ENCODE measurements at regions not wholly inside any gene's neighbourhood (a gene's known extent, or its start where the extent isn't known, plus 50 kb on each side); places are given as distances from the start of the nearest gene placed in this dataset.
A peak's percentile ranks its signal among the peaks of the same experiment; 100 is the strongest.

- in situ Hi-C loops (cut with MboI; ENCODE audit: low sequenced_read_pairs), result no loop called here
- no peaks in the 10 kb centered on the region for H3K36me3 ChIP-seq (replicated peaks)
- DNase-seq (ENCODE audit: low spot score in 2 of 2), result no peak
- no peaks in the 10 kb centered on the region for H3K9me3 ChIP-seq
- H3K4me3 ChIP-seq, result no peak overlapping the region
- H3K4me1 ChIP-seq, result no peaks in the 10 kb centered on the region
- H3K27me3 ChIP-seq (ENCODE audit: low read depth), result no peaks in the 10 kb centered on the region
These were observed 123.6 kb downstream of the PDHA2 start for GRCh38 chr4:95963456-95963855.

GRCh38 chr4:95979961-95980876 is 140.3 kb downstream of the PDHA2 start:
- Histone ChIP-seq H3K27me3 (ENCODE audit: low read depth) (no peaks in the 10 kb centered on the region), H3K4me3 (no peak overlapping the region), H3K4me1 (no peaks in the 10 kb centered on the region), H3K36me3 (replicated peaks) (no peaks in the 10 kb centered on the region), H3K9me3 (no peaks in the 10 kb centered on the region)
- in situ Hi-C loops (cut with MboI; ENCODE audit: low sequenced_read_pairs), result no loop called here
- no peak for DNase-seq (ENCODE audit: low spot score in 2 of 2)

GRCh38 chr4:95980877-95981360 is 141.0 kb downstream of the PDHA2 start:
- in situ Hi-C loops (cut with MboI; ENCODE audit: low sequenced_read_pairs), result no loop called here
- Histone ChIP-seq H3K4me1 (no peaks in the 10 kb centered on the region), H3K4me3 (no peak overlapping the region), H3K9me3 (no peaks in the 10 kb centered on the region), H3K27me3 (ENCODE audit: low read depth) (no peaks in the 10 kb centered on the region), H3K36me3 (replicated peaks) (no peaks in the 10 kb centered on the region)
- DNase-seq (ENCODE audit: low spot score in 2 of 2), result no peak

- no peak for DNase-seq (ENCODE audit: low spot score in 2 of 2)
- Histone ChIP-seq H3K4me1 (no peaks in the 10 kb centered on the region), H3K27me3 (ENCODE audit: low read depth) (no peaks in the 10 kb centered on the region), H3K36me3 (replicated peaks) (no peaks in the 10 kb centered on the region), H3K9me3 (no peaks in the 10 kb centered on the region), H3K4me3 (no peak overlapping the region)
- in situ Hi-C loops (cut with MboI; ENCODE audit: low sequenced_read_pairs), result no loop called here
These were observed 141.7 kb downstream of the PDHA2 start for GRCh38 chr4:95981591-95981990.

- Histone ChIP-seq H3K27me3 (ENCODE audit: low read depth) (no peaks in the 10 kb centered on the region), H3K9me3 (no peaks in the 10 kb centered on the region), H3K4me1 (no peaks in the 10 kb centered on the region), H3K36me3 (replicated peaks) (no peaks in the 10 kb centered on the region), H3K4me3 (no peak overlapping the region)
- peak in 1 of 2 experiments; percentile 77 for DNase-seq (ENCODE audit: low spot score in 2 of 2)
- in situ Hi-C loops (cut with MboI; ENCODE audit: low sequenced_read_pairs), result no loop called here
These were observed 142.6 kb downstream of the PDHA2 start for GRCh38 chr4:95982516-95982915.

GRCh38 chr4:95984081-95984480 is 144.2 kb downstream of the PDHA2 start:
- Histone ChIP-seq H3K4me3 (no peak overlapping the region), H3K4me1 (no peaks in the 10 kb centered on the region), H3K27me3 (ENCODE audit: low read depth) (no peaks in the 10 kb centered on the region), H3K9me3 (no peaks in the 10 kb centered on the region), H3K36me3 (replicated peaks) (no peaks in the 10 kb centered on the region)
- in situ Hi-C loops (cut with MboI; ENCODE audit: low sequenced_read_pairs), result no loop called here
- DNase-seq (ENCODE audit: low spot score in 2 of 2), result no peak

- H3K36me3 ChIP-seq (replicated peaks), result no peaks in the 10 kb centered on the region
- H3K4me1 ChIP-seq, result no peaks in the 10 kb centered on the region
- H3K9me3 ChIP-seq, result no peaks in the 10 kb centered on the region
- DNase-seq (ENCODE audit: low spot score in 2 of 2), result no peak
- no peaks in the 10 kb centered on the region for H3K27me3 ChIP-seq (ENCODE audit: low read depth)
- in situ Hi-C loops (cut with MboI; ENCODE audit: low sequenced_read_pairs), result no loop called here
- H3K4me3 ChIP-seq, result no peak overlapping the region
These were observed 145.2 kb downstream of the PDHA2 start for GRCh38 chr4:95985051-95985450.

GRCh38 chr4:95985791-95986550 is 146.1 kb downstream of the PDHA2 start:
- H3K36me3 ChIP-seq (replicated peaks), result no peaks in the 10 kb centered on the region
- H3K27me3 ChIP-seq (ENCODE audit: low read depth), result no peaks in the 10 kb centered on the region
- no peaks in the 10 kb centered on the region for H3K4me1 ChIP-seq
- in situ Hi-C loops (cut with MboI; ENCODE audit: low sequenced_read_pairs), result no loop called here
- no peak for DNase-seq (ENCODE audit: low spot score in 2 of 2)
- no peaks in the 10 kb centered on the region for H3K9me3 ChIP-seq
- H3K4me3 ChIP-seq, result no peak overlapping the region

GRCh38 chr4:95987851-95988250 is 148.0 kb downstream of the PDHA2 start:
- no peak overlapping the region for H3K4me3 ChIP-seq
- no peak for DNase-seq (ENCODE audit: low spot score in 2 of 2)
- in situ Hi-C loops (cut with MboI; ENCODE audit: low sequenced_read_pairs), result no loop called here
- H3K36me3 ChIP-seq (replicated peaks), result no peaks in the 10 kb centered on the region
- no peaks in the 10 kb centered on the region for H3K27me3 ChIP-seq (ENCODE audit: low read depth)
- no peaks in the 10 kb centered on the region for H3K4me1 ChIP-seq
- H3K9me3 ChIP-seq, result no peaks in the 10 kb centered on the region

- no peak overlapping the region for H3K4me3 ChIP-seq
- DNase-seq (ENCODE audit: low spot score in 2 of 2), result no peak
- H3K36me3 ChIP-seq (replicated peaks), result no peaks in the 10 kb centered on the region
- in situ Hi-C loops (cut with MboI; ENCODE audit: low sequenced_read_pairs), result no loop called here
- no peaks in the 10 kb centered on the region for H3K9me3 ChIP-seq
- no peaks in the 10 kb centered on the region for H3K27me3 ChIP-seq (ENCODE audit: low read depth)
- H3K4me1 ChIP-seq, result no peaks in the 10 kb centered on the region
These were observed 158.4 kb downstream of the PDHA2 start for GRCh38 chr4:95998311-95998710.

- Histone ChIP-seq H3K4me1 (no peaks in the 10 kb centered on the region), H3K27me3 (ENCODE audit: low read depth) (no peaks in the 10 kb centered on the region), H3K36me3 (replicated peaks) (no peaks in the 10 kb centered on the region), H3K4me3 (no peak overlapping the region), H3K9me3 (no peaks in the 10 kb centered on the region)
- no peak for DNase-seq (ENCODE audit: low spot score in 2 of 2)
- in situ Hi-C loops (cut with MboI; ENCODE audit: low sequenced_read_pairs), result no loop called here
These were observed 164.3 kb downstream of the PDHA2 start for GRCh38 chr4:96003951-96004740.

GRCh38 chr4:96009427-96010119 is 169.7 kb downstream of the PDHA2 start:
- H3K27me3 ChIP-seq (ENCODE audit: low read depth), result no peaks in the 10 kb centered on the region
- in situ Hi-C loops (cut with MboI; ENCODE audit: low sequenced_read_pairs), result no loop called here
- no peak overlapping the region for H3K4me3 ChIP-seq
- H3K9me3 ChIP-seq, result no peaks in the 10 kb centered on the region
- H3K4me1 ChIP-seq, result no peaks in the 10 kb centered on the region
- H3K36me3 ChIP-seq (replicated peaks), result no peaks in the 10 kb centered on the region
- no peak for DNase-seq (ENCODE audit: low spot score in 2 of 2)

GRCh38 chr4:96012687-96013086 is 172.8 kb downstream of the PDHA2 start:
- H3K27me3 ChIP-seq (ENCODE audit: low read depth), result no peaks in the 10 kb centered on the region
- H3K4me1 ChIP-seq, result no peaks in the 10 kb centered on the region
- in situ Hi-C loops (cut with MboI; ENCODE audit: low sequenced_read_pairs), result no loop called here
- H3K9me3 ChIP-seq, result no peaks in the 10 kb centered on the region
- no peak overlapping the region for H3K4me3 ChIP-seq
- no peak for DNase-seq (ENCODE audit: low spot score in 2 of 2)
- no peaks in the 10 kb centered on the region for H3K36me3 ChIP-seq (replicated peaks)

Data from HAP-1 (cell line).